GM12874 (cell line): ENCODE measurements at regions not wholly inside any gene's neighbourhood (a gene's known extent, or its start where the extent isn't known, plus 50 kb on each side); places are given as distances from the start of the nearest gene placed in this dataset.

Source experiments
- TF ChIP-seq, protein P1 (sequence below): IDR thresholded peaks from 2 replicates; pipeline ENCODE4 v1.5.1; 2011; ENCODE audit warnings: low read depth, mild to moderate bottlenecking, control low read depth, low read length, moderate library complexity; ENCODE audit not compliant: insufficient read depth

DNA sequence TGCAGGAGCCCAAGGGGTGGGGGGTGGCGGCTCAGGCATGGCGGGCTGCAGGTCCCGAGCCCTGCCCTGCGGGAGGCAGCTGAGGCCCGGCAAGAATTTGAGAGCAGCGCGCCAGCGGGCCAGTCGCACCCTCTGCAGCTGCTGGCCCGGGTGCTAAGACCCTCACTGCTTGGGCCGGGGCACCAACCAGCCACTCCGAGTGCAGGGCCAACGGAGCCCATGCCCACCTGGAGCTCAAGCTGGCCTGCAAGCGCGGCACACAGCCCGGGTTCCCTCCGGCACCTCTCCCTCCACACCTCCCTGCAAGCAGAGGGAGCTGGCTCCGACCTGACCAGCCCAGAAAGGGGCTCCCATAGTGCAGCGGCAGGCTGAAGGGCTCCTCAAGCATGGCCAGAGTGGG lies 758.2 kb upstream of the INTU start:
- TF ChIP-seq, protein P1, sequence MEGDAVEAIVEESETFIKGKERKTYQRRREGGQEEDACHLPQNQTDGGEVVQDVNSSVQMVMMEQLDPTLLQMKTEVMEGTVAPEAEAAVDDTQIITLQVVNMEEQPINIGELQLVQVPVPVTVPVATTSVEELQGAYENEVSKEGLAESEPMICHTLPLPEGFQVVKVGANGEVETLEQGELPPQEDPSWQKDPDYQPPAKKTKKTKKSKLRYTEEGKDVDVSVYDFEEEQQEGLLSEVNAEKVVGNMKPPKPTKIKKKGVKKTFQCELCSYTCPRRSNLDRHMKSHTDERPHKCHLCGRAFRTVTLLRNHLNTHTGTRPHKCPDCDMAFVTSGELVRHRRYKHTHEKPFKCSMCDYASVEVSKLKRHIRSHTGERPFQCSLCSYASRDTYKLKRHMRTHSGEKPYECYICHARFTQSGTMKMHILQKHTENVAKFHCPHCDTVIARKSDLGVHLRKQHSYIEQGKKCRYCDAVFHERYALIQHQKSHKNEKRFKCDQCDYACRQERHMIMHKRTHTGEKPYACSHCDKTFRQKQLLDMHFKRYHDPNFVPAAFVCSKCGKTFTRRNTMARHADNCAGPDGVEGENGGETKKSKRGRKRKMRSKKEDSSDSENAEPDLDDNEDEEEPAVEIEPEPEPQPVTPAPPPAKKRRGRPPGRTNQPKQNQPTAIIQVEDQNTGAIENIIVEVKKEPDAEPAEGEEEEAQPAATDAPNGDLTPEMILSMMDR: no peak

DNA sequence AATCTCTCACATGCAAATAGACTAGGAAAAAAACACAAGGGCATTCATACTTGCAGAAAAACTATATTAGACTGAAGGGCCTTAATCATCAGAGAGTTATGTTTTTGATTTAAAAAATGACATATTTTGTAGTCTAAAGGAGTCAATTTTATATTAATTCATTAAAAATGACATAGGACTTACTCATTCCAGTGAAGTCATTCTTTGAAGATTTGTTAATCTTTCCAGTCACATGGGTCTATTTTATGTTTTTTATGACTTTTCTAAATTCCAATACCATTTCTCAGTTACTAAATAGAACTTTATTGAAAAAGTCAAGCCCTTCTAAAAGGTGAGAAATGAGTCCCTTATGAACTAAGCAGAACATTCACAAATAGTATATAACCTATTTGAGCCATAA lies 743.8 kb upstream of the INTU start:
- TF ChIP-seq, protein P1: no peak

DNA sequence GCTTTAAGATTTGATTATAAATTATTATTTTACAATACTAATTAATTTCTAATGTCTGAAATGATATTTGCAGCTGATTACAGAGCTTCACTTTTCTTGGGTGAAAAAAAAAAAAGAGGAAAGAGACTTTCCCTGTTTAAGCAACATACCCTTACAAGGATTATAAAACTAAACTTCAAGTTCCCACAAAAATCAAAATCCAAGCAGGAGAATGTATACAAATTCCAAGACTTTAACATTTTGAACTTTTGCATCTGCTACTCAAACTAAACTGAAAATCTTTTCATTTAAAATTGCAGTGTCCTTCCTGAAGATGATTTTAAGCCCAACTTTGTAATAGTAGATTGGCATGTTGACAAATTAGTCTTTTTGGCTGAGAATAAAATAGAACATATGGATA lies 742.4 kb upstream of the INTU start:
- TF ChIP-seq, protein P1: no peak

DNA sequence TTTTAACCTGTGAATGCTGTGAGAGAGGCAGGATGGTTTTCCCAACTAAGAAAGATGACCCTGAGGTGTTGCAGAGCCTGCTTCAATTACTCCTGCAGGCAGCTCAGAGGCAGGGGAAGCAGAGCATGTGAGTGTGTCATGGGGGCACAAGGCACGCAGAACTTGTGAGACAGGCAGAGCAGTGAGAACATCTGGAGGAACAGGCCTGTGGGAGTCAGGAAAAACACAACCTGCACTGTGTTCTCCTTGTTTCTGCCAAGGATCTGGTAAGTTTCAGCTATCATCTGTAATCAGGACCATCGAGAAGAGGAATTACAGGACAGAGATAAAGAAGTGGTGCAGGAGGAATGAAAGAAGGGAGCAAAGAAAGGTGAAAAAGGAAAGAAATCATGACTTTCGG lies 741.8 kb upstream of the INTU start:
- TF ChIP-seq, protein P1: no peak

DNA sequence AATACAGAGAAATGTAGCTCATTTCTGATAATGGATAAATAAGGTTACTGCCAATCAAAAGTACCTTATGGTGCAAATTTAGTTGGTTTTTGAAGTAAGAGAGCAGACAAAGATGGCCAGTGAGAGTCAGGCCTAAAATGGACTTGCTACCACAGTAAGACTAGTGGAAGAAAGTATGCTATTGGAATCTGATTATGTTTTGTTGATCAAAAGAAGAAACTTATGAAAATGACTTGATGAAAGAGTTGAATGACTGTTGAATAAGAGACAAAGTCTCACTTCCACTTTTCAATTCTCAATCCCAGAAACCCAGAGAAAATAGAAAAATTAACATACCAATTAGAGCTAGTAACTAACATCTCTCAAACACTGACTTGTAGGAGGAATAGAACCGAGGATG lies 737.8 kb upstream of the INTU start:
- TF ChIP-seq, protein P1: no peak

DNA sequence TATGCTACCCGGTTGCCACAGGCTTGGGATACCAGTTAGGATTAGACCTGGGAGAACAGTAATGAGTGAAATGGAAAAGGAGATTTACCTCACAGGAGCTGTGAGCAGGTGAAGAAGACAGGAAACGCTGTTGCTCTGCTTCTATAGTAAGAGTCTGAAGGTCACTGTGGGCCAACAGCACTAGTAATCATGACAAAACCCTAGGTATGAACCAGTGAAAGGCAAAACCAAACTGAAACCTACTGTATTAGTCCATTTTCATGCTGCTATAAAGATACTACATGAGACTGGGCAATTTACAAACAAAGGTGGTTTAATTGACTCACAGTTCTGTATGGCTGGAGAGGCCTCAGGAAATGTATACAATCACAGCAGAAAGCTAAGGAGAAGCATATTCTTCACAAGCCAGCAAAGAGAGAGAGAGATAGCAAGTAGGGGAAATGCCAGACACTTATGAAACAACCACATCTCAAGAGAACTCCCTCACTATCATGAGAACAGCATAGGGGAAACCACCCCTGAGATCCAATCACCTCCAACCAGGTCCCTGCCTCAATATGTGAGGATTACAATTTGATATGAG lies 736.7 kb upstream of the INTU start:
- TF ChIP-seq, protein P1: no peak

DNA sequence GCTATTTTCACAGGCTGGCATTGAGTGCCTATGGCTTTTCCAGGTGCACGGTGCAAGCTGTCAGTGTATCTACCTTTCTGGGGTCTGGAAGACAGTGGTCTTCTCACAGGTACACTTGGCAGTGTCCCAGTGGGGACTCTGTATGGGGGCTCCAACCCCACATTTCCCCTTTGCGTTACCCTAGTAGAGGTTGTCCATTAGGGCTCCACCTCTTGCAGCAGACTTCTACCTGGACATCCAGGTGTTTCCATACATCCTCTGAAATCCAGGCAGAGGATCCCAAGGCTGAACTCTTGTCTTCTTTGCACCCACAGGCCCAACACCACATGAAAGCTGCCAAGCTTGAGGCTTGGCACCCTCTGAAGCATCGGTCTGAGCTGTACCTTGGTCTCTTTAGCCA lies 735.7 kb upstream of the INTU start:
- TF ChIP-seq, protein P1: no peak
